ENCODE measurements at regions not wholly inside any gene's neighbourhood (a gene's known extent, or its start where the extent isn't known, plus 50 kb on each side); places are given as distances from the start of the nearest gene placed in this dataset.
"Not testable (repeated sequence)": the region's sequence is repeated elsewhere in the genome, so short reads cannot be mapped to it uniquely, and the experiment has no call there.

DNA sequence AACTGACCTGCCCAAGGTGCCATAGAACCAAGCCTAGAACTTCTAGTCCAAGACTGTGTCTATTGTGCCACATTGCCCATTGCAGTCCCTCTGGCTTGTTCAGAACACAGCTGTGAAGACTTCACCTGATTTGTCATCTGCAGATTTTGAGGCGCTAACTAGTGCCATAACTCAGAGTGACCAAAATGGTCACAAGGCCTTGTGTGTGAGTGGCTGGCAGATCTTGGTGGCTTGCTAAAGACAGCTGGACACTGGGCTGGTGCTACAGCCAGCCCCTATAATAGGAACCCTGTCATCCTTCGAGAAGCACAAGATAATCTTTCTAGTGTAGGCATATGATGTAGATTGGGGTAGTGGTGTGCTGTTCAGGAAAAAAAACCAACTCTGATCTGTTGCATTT is 63.7 kb upstream of the IFNLR1 start:
- intact Hi-C loops (cut with DNase I; ENCODE audit: low total_unique reads): no loop called here
- Histone ChIP-seq H3K36me3 (no peaks in the 10 kb centered on the region), H3K4me1 (no peaks in the 10 kb centered on the region), H3K27me3 (no peaks in the 10 kb centered on the region), H3K27ac (no peak overlapping the region), H3K4me3 (no peak overlapping the region), H3K9me3 (no peaks in the 10 kb centered on the region)
- TF ChIP-seq EP300 (IDR thresholded peaks at IDR 0.05) (no peak), POLR2A (IDR thresholded peaks at IDR 0.05) (no peak), POLR2AphosphoS5 (IDR thresholded peaks at IDR 0.05) (no peak)
- TF ChIP-seq, protein P1, sequence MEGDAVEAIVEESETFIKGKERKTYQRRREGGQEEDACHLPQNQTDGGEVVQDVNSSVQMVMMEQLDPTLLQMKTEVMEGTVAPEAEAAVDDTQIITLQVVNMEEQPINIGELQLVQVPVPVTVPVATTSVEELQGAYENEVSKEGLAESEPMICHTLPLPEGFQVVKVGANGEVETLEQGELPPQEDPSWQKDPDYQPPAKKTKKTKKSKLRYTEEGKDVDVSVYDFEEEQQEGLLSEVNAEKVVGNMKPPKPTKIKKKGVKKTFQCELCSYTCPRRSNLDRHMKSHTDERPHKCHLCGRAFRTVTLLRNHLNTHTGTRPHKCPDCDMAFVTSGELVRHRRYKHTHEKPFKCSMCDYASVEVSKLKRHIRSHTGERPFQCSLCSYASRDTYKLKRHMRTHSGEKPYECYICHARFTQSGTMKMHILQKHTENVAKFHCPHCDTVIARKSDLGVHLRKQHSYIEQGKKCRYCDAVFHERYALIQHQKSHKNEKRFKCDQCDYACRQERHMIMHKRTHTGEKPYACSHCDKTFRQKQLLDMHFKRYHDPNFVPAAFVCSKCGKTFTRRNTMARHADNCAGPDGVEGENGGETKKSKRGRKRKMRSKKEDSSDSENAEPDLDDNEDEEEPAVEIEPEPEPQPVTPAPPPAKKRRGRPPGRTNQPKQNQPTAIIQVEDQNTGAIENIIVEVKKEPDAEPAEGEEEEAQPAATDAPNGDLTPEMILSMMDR (IDR thresholded peaks at IDR 0.05): no peak
- 89 to 100% (median 93%) methylated on average over 2 of the region's 2 CpGs for WGBS, 5 donors
- no peak for DNase-seq

DNA sequence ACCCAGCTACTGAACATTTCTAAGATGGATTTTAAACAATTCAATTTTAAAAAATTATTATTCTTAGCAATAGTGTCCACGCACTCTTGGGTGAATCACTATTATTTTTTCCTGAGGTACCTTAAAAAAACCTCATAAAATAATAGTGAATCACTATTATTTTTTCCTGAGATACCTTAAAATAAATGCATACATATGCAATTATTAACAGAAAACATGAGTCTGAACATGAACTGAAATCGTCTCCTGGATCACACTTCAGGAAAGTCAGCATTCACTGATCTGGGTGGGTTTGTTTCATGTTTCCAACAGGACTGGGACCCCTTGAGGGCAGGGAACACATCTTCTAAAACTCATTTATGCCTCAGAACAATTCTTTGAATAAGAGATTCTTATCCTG is 63.1 kb upstream of the IFNLR1 start:
- no peaks in the 10 kb centered on the region for H3K4me1 ChIP-seq
- no peak overlapping the region for H3K4me3 ChIP-seq
- 91 to 97% (median 94%) methylated on average over 2 of the region's 2 CpGs for WGBS, 5 donors
- H3K9me3 ChIP-seq: no peaks in the 10 kb centered on the region
- H3K36me3 ChIP-seq: no peaks in the 10 kb centered on the region
- no peaks in the 10 kb centered on the region for H3K27me3 ChIP-seq
- TF ChIP-seq EP300 (IDR thresholded peaks at IDR 0.05) (no peak), POLR2A (IDR thresholded peaks at IDR 0.05) (no peak), POLR2AphosphoS5 (IDR thresholded peaks at IDR 0.05) (no peak)
- TF ChIP-seq, protein P1 (IDR thresholded peaks at IDR 0.05): no peak
- H3K27ac ChIP-seq: no peak overlapping the region
- intact Hi-C loops (cut with DNase I; ENCODE audit: low total_unique reads): no loop called here
- no peak for DNase-seq

DNA sequence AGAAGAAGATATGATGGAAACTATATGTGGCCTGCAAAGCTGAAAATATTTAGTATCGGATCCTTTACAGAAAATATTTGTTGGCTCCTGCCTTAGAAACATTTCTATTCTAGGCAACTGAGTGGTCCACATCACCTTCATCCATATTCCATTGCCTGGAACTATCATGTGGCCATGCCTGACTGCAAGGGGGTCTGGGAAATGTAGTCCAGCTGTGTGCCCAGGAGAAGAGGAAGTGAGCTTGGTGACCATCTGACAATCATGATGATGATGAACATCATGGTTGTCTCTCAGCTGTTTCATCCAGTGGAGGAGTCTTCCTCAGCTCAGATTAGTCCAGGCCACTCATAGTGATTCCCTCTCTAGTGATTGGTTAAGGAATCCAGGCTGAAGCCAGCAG is 61.8 kb upstream of the IFNLR1 start:
- no peak for TF ChIP-seq POLR2A (IDR thresholded peaks at IDR 0.05)
- TF ChIP-seq, protein P1 (IDR thresholded peaks at IDR 0.05): no peak
- TF ChIP-seq POLR2AphosphoS5 (IDR thresholded peaks at IDR 0.05): no peak
- no peak for TF ChIP-seq EP300 (IDR thresholded peaks at IDR 0.05)
- H3K27me3 ChIP-seq: no peaks in the 10 kb centered on the region
- peak in 1 of 2 donors; percentile 24 for DNase-seq
- no peaks in the 10 kb centered on the region for H3K9me3 ChIP-seq
- no peak overlapping the region for H3K4me3 ChIP-seq
- H3K4me1 ChIP-seq: no peaks in the 10 kb centered on the region
- WGBS, 5 donors: 81 to 96% (median 89%) methylated on average over 1 of the region's 1 CpG
- intact Hi-C loops (cut with DNase I; ENCODE audit: low total_unique reads): no loop called here
- no peaks in the 10 kb centered on the region for H3K36me3 ChIP-seq
- H3K27ac ChIP-seq: no peak overlapping the region

DNA sequence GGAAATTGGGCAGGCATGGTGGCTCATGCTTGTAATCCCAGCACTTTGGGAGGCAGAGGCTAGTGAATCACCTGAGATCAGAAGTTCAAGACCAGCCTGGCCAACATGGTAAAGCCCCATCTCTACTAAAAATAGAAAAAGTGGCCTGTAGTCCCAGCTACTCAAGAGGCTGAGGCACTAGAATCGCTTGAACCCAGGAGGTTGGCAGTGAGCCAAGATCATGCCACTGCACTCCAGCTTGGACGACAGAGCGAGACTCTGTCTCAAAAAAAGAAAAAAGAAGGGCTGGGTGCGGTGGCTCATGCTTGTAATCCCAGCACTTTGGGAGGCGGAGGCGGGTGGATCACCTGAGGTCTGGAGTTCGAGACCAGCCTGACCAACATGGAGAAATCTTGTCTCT is 60.2 kb upstream of the IFNLR1 start:
- H3K4me3 ChIP-seq; H3K36me3 ChIP-seq; H3K27ac ChIP-seq; H3K27me3 ChIP-seq; DNase-seq; intact Hi-C loops (cut with DNase I; ENCODE audit: low total_unique reads); H3K9me3 ChIP-seq; H3K4me1 ChIP-seq: not testable (repeated sequence)
- WGBS, 5 donors: 83 to 90% (median 89%) methylated on average over 7 of the region's 7 CpGs

DNA sequence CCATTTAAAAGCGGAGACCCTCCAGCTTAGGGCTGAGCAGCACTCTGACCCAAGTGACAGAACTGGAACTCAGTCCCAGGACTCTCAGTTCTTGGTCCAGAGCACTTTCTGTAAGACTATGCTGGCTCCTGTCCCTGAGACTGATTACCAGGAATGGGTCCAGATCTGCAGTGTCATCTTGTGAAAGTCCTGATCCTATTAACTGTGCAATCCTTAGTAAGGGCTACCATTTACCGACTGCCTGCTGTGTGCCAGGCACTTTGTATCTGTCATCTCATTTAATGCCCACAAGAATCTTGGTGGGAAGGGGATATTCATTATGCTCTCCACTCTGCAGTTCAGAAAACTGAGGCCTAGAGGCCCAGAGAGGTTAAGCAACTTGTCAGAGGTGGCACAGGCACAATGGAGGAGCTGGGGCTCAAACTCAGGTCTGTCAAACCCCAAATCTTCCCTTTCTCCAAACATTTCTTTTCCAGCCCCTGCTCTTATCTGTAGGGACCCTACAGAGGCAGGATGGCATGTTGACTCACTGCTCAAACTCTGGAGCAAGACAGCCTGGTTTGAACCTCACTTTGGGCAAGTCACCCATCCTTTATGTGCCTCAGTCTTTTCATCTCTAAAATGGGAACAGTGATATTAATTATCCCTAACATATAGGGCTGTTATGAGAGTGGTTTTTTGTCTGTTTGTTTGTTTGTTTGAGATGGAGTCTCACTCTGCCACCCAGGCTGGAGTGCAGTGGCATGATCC is 57.6 kb upstream of the IFNLR1 start:
- intact Hi-C loops (cut with DNase I; ENCODE audit: low total_unique reads): no loop called here
- WGBS, 5 donors: 69 to 82% (median 81%) methylated on average over 2 of the region's 2 CpGs
- DNase-seq: no peak
- no peaks in the 10 kb centered on the region for H3K36me3 ChIP-seq
- H3K27ac ChIP-seq: no peak overlapping the region
- no peaks in the 10 kb centered on the region for H3K4me1 ChIP-seq
- no peak for TF ChIP-seq EP300 (IDR thresholded peaks at IDR 0.05)
- no peak for TF ChIP-seq POLR2AphosphoS5 (IDR thresholded peaks at IDR 0.05)
- TF ChIP-seq, protein P1 (IDR thresholded peaks at IDR 0.05): no peak
- TF ChIP-seq POLR2A (IDR thresholded peaks at IDR 0.05): no peak
- H3K9me3 ChIP-seq: no peaks in the 10 kb centered on the region
- H3K27me3 ChIP-seq: no peaks in the 10 kb centered on the region
- H3K4me3 ChIP-seq: no peak overlapping the region

Measured in stomach (tissue), 8 donors.